ENCODE measurements at regions not wholly inside any gene's neighbourhood (a gene's known extent, or its start where the extent isn't known, plus 50 kb on each side); places are given as distances from the start of the nearest gene placed in this dataset.

DNA sequence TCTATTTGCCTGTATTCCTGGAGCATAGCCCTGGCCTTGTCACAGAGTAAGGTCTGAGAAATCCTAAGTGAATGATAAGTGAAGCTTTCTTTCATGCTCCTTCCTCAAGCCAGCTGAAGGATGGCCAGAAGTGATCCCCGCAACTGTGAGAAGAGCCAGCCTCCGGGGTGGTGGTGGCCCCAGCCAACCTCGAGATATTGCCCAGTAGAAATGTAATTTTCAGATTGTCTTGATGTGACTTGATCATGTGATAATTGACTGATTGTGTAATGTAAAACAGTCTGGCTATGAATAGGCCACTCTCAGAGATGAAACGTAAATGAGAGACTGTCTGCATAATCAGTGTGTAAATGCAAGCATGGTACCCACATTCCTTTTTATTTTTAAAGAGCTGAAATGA lies 242.4 kb upstream of the CAMK1G start:
- no peak for DNase-seq (ENCODE audit: low read depth)
- H3K4me3 ChIP-seq (ENCODE audit: low read depth, low read length) = no peak overlapping the region
- in situ Hi-C loops (cut with HindIII; ENCODE audit: low sequenced_read_pairs) = no loop called here
- TF ChIP-seq, protein P1, sequence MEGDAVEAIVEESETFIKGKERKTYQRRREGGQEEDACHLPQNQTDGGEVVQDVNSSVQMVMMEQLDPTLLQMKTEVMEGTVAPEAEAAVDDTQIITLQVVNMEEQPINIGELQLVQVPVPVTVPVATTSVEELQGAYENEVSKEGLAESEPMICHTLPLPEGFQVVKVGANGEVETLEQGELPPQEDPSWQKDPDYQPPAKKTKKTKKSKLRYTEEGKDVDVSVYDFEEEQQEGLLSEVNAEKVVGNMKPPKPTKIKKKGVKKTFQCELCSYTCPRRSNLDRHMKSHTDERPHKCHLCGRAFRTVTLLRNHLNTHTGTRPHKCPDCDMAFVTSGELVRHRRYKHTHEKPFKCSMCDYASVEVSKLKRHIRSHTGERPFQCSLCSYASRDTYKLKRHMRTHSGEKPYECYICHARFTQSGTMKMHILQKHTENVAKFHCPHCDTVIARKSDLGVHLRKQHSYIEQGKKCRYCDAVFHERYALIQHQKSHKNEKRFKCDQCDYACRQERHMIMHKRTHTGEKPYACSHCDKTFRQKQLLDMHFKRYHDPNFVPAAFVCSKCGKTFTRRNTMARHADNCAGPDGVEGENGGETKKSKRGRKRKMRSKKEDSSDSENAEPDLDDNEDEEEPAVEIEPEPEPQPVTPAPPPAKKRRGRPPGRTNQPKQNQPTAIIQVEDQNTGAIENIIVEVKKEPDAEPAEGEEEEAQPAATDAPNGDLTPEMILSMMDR (IDR thresholded peaks at IDR 0.05; ENCODE audit: low read depth, low read length, missing control alignments) = no peak

DNA sequence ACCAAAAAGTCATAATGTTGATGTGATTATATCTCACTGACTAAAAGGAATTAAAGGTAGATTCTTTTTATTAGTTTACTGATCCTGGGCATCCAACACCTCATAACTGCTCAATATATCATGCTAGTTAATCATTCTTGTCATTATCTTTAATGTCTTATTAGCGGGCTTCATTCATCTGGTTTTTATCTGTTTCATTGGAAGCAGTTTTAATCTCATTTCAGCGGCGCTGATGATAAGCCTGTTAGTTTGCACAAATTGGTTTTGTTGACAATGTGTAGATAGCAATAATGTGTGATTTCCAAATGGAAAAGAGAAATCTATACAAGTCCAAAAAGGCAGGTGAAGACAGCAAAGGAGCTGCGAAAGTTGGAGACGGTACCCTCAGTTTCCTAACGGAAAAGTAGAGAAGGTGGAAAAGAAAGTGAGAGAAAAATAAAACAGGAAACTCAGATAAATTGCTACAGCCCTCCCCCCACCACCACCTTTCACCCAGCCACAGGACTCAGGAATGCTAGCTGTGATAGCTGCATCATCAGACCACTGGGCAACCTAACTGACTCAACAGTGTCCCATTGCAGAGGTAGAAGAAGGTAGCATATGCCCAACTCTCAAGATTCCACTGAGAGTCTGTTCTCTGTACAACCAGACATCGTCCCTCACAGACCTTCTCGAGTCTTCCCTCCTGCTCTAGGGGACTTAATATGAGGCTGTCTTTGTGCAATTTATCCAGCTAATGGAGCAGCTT lies 241.7 kb upstream of the CAMK1G start:
- DNase-seq (ENCODE audit: low read depth) = no peak
- in situ Hi-C loops (cut with HindIII; ENCODE audit: low sequenced_read_pairs) = no loop called here
- TF ChIP-seq, protein P1 (IDR thresholded peaks at IDR 0.05; ENCODE audit: low read depth, low read length, missing control alignments) = no peak
- no peak overlapping the region for H3K4me3 ChIP-seq (ENCODE audit: low read depth, low read length)

DNA sequence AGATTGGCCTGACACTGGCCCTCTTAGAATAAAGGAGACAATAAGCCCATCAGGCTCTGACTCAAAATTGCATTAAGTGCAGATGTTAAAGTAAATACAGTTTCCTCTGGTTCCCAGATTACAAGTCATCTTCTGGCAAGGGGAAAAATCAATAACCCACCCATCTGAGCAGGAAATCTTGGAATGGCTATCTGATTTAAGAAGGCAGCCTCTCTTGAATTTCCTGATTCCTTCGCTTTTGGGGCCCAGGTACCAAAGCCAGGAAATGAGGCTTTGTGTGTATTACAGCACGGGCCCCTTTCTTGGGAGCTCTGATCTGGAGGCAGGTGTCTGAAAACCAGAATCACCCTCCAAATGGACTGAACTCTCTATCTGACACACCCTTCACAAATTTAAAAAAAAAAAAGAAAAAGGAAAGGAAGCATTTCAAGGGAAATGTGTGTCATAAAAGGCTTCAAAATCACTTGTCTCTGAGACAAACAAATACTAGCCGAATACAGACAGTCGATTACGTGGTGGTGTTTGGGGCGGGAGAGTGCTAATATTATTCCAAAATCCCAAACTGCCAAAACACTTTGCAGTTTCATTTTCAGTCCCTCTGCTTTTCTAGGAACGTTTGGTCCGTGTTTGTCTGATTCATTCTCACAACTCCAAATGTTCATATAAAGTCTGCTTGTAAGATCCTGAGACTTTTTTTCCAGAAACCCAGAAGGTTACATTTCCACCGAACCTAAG lies 240.9 kb upstream of the CAMK1G start:
- in situ Hi-C loops (cut with HindIII; ENCODE audit: low sequenced_read_pairs) = no loop called here
- TF ChIP-seq, protein P1 (IDR thresholded peaks at IDR 0.05; ENCODE audit: low read depth, low read length, missing control alignments) = no peak
- H3K4me3 ChIP-seq (ENCODE audit: low read depth, low read length) = no peak overlapping the region
- DNase-seq (ENCODE audit: low read depth) = no peak

DNA sequence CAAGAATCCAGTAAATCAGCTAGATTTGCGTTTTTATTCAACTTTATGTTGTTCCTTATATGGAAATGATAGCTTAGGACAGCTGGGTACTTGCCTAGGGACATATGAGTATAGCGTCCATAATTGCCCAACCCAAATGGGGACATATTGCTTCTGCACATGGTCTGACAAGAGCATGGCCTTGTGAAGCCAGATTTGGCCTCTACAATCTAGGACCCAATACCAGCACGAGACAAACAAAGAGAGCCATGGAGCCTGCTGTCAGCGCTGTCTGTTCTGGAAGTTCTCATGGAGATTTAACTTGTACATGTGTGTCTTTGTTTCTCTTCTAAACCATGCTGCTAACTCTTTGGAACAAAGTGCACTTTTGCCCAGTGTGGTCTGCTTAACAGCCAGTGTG lies 240.0 kb upstream of the CAMK1G start:
- in situ Hi-C loops (cut with HindIII; ENCODE audit: low sequenced_read_pairs) = no loop called here
- TF ChIP-seq, protein P1 (IDR thresholded peaks at IDR 0.05; ENCODE audit: low read depth, low read length, missing control alignments) = no peak
- no peak for DNase-seq (ENCODE audit: low read depth)

DNA sequence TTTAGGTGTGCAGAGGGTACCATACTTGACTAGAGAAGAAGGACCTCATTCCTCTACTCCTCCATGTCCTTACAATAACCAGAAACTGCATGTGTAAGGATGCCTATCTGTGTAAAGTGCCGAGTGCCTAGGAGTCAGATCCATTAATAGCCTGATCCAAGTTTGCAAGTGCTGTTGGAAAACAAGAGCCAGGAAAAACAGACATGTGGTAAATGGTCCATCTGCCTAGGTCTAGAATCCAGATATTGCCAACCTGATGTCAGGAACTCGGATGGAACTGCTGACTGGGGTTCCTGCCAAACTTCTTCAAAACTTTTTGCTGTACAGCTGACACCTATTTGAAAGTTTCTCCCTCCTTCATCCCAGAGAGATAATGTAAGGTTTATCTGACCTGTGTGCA lies 239.4 kb upstream of the CAMK1G start:
- TF ChIP-seq, protein P1 (IDR thresholded peaks at IDR 0.05; ENCODE audit: low read depth, low read length, missing control alignments) = no peak
- in situ Hi-C loops (cut with HindIII; ENCODE audit: low sequenced_read_pairs) = no loop called here
- DNase-seq (ENCODE audit: low read depth) = no peak
- H3K4me3 ChIP-seq (ENCODE audit: low read depth, low read length) = no peak overlapping the region

More for the DNA sequence above, 240.0 kb upstream of the CAMK1G start:
- no peak overlapping the region for H3K4me3 ChIP-seq (ENCODE audit: low read depth, low read length)

DNA sequence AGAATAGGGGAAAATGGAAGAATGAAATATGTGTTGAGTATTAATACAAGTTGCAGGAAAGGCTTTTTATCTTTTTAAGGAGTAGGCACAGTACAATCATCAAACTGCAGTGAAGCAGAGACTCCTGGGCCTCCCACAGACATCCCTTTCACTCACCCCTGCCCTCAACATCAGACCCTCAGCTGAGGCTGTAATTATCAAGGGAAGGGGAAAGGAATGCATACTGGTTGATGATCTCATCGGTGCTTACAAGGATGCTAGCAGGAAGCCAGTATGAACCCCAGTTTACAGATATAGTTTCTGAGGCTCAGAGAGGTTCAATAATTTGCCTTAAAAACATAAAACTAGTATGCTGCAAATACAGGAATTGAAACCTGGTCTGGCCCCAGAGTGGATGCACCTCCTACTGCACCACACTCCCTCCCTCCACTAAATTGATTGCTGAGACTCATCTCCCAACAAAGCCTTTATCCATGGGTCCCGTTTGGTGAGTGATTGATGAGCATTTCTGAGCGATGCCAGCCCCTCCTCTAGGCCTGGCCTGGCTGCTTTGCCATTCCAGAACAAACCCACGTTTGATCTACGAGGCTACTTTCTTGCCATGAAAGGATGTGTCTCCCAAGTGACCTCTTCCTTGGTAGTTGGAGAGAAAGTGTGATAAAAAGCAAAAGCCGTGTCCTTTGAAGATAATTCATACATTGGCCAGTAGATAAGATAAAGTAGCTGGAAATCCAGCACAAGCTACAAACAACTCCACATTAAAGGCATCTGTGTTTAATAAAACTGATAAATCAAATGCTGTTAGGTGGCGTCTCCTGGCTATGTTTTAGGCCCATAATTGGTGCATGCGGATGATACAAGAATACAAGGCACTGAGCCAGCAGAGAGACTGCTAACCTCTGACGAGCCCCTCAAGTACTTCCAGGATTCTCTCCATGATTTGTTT lies 233.9 kb upstream of the CAMK1G start:
- in situ Hi-C loops (cut with HindIII; ENCODE audit: low sequenced_read_pairs) = loop anchor here (5.0 kb wide), 1 partner anchor 73 kb away; no protein-coding TSS in a partner anchor
- H3K4me3 ChIP-seq (ENCODE audit: low read depth, low read length) = no peak overlapping the region
- DNase-seq (ENCODE audit: low read depth) = no peak
- TF ChIP-seq, protein P1 (IDR thresholded peaks at IDR 0.05; ENCODE audit: low read depth, low read length, missing control alignments) = no peak

Data from astrocyte of the cerebellum (primary cell).